ENCODE measurements at regions not wholly inside any gene's neighbourhood (a gene's known extent, or its start where the extent isn't known, plus 50 kb on each side); places are given as distances from the start of the nearest gene placed in this dataset.

GRCh38 chr1:30545365-30545764, 178.0 kb downstream of the MATN1 start:
- Mint-ChIP-seq H3K27me3 (ENCODE audit: insufficient read depth) (no peaks in the 10 kb centered on the region), H3K27ac (no peak overlapping the region), H3K4me3 (no peak overlapping the region), H3K4me1 (no peaks in the 10 kb centered on the region), H3K9me3 (peaks cover 8% of the 10 kb centered on the region), H3K36me3 (ENCODE audit: low read depth) (no peaks in the 10 kb centered on the region)
- Histone ChIP-seq H3K9ac (ENCODE audit: extremely low read depth, low read length, poor library complexity, severe bottlenecking) (no peak overlapping the region), H3K27me3 (ENCODE audit: control insufficient read depth, insufficient read depth, low read length, poor library complexity, severe bottlenecking) (no peaks in the 10 kb centered on the region), H3K27ac (ENCODE audit: low read depth, low read length) (no peak overlapping the region), H3K4me3 (ENCODE audit: low read length) (no peak overlapping the region), H3K36me3 (ENCODE audit: control insufficient read depth, insufficient read depth, low read length) (no peaks in the 10 kb centered on the region), H3K9me3 (ENCODE audit: control insufficient read depth, low read length) (no peaks in the 10 kb centered on the region), H3K4me1 (ENCODE audit: control insufficient read depth, insufficient read depth, low read length) (no peaks in the 10 kb centered on the region)
- no peak for DNase-seq
- 65 to 69% methylated on average over 4 of the region's 4 CpGs for WGBS, 2 experiments (ENCODE audit: insufficient coverage in 1 of 2, insufficient read length in 1 of 2)
- TF ChIP-seq CTCF (conservative IDR thresholded peaks at IDR 0.05), result no peak

- Histone ChIP-seq H3K4me3 (ENCODE audit: low read length) (no peak overlapping the region), H3K27ac (ENCODE audit: low read depth, low read length) (no peak overlapping the region), H3K27me3 (ENCODE audit: control insufficient read depth, insufficient read depth, low read length, poor library complexity, severe bottlenecking) (no peaks in the 10 kb centered on the region), H3K36me3 (ENCODE audit: control insufficient read depth, insufficient read depth, low read length) (no peaks in the 10 kb centered on the region), H3K9me3 (ENCODE audit: control insufficient read depth, low read length) (no peaks in the 10 kb centered on the region), H3K4me1 (ENCODE audit: control insufficient read depth, insufficient read depth, low read length) (no peaks in the 10 kb centered on the region), H3K9ac (ENCODE audit: extremely low read depth, low read length, poor library complexity, severe bottlenecking) (no peak overlapping the region)
- H3K4me3 Mint-ChIP-seq, result no peak overlapping the region
- no peaks in the 10 kb centered on the region for H3K4me1 Mint-ChIP-seq
- H3K27ac Mint-ChIP-seq, result no peak overlapping the region
- H3K27me3 Mint-ChIP-seq (ENCODE audit: insufficient read depth), result no peaks in the 10 kb centered on the region
- 90 to 92% methylated on average over 8 to 10 of the region's 10 CpGs for WGBS, 2 experiments (ENCODE audit: insufficient coverage in 1 of 2, insufficient read length in 1 of 2)
- TF ChIP-seq CTCF (conservative IDR thresholded peaks at IDR 0.05), result no peak
- no peak for DNase-seq
- no peaks in the 10 kb centered on the region for H3K36me3 Mint-ChIP-seq (ENCODE audit: low read depth)
- peaks cover 8% of the 10 kb centered on the region for H3K9me3 Mint-ChIP-seq
These were observed 181.5 kb downstream of the MATN1 start for GRCh38 chr1:30541721-30542485.

GRCh38 chr1:30540611-30541192, 182.7 kb downstream of the MATN1 start:
- Mint-ChIP-seq H3K27me3 (ENCODE audit: insufficient read depth) (no peaks in the 10 kb centered on the region), H3K4me3 (no peak overlapping the region), H3K9me3 (peaks cover 8% of the 10 kb centered on the region), H3K36me3 (ENCODE audit: low read depth) (no peaks in the 10 kb centered on the region), H3K27ac (no peak overlapping the region), H3K4me1 (no peaks in the 10 kb centered on the region)
- no peak for TF ChIP-seq CTCF (conservative IDR thresholded peaks at IDR 0.05)
- Histone ChIP-seq H3K27me3 (ENCODE audit: control insufficient read depth, insufficient read depth, low read length, poor library complexity, severe bottlenecking) (no peaks in the 10 kb centered on the region), H3K4me3 (ENCODE audit: low read length) (no peak overlapping the region), H3K36me3 (ENCODE audit: control insufficient read depth, insufficient read depth, low read length) (no peaks in the 10 kb centered on the region), H3K4me1 (ENCODE audit: control insufficient read depth, insufficient read depth, low read length) (no peaks in the 10 kb centered on the region), H3K9ac (ENCODE audit: extremely low read depth, low read length, poor library complexity, severe bottlenecking) (no peak overlapping the region), H3K9me3 (ENCODE audit: control insufficient read depth, low read length) (no peaks in the 10 kb centered on the region), H3K27ac (ENCODE audit: low read depth, low read length) (no peak overlapping the region)
- no peak for DNase-seq
- 69 to 75% methylated on average over 4 to 5 of the region's 5 CpGs for WGBS, 2 experiments (ENCODE audit: insufficient coverage in 1 of 2, insufficient read length in 1 of 2)

Measured in endodermal cell (in vitro differentiated cells).